ENCODE measurements at regions not wholly inside any gene's neighbourhood (a gene's known extent, or its start where the extent isn't known, plus 50 kb on each side); places are given as distances from the start of the nearest gene placed in this dataset.

DNA sequence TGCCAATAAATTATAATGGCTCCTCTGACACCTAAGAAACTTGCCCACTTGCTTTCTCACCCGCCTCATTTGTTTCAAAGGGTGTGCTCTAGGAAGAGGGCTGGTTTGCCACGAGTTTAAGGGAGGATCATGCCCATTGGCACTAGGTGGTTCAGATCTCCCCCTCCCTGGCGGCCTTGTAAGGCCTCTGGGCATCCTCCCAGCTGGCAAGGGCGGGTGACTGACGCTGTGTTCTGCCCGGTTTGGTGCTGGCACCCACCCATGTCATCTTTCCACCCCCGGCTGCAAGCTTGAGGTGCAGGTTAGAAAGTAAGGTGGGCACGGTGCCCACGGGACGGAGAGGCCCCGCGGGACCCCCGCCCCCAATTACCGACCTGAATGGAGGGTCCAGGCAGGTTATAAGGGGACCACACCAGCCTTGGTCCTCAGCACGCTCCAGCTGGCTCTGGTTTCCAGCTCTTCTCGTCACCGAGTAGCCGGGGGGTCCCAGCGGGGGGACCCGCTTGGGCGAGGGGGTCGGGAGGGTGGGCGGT, 90.4 kb downstream of the PTPRS start:
- peaks cover 4% of the 10 kb centered on the region for H3K9me3 Mint-ChIP-seq (ENCODE audit: insufficient read depth)
- H2AFZ ChIP-seq (ENCODE audit: insufficient read depth, low read depth, low read length, poor library complexity, severe bottlenecking): no peak overlapping the region

DNA sequence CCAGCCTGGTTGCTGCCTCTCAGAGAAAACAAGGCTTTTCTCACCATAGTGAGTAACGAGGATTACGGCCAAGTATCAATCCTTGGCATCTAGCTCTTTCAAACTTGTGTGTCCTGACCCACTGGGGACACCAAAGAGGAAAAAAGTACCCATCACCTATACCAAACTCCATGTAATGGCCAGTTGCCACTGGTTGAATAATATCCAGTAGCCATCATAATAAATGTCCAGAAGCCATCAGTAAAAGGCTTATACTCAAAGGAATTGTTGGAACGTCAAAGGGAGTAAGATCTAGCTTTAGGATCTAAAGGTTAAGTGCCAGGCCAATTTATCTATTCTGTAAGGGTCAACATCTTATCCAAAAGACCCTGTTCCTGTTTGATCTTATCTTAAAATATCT, 91.1 kb downstream of the PTPRS start:
- DNase-seq (no peak), ATAC-seq (ENCODE audit: low read depth) (no peak)
- no peak overlapping the region for H3K4me3 Mint-ChIP-seq
- no peaks in the 10 kb centered on the region for H3K27me3 ChIP-seq (replicated peaks in 1 of 4; ENCODE audit: control extremely low read depth in 1 of 4, control insufficient read depth in 3 of 4, insufficient read depth in 4 of 4, low read length in 3 of 4)
- WGBS (ENCODE audit: insufficient coverage): 100% methylated on average over 2 of the region's 3 CpGs
- TF ChIP-seq EZH2 (IDR thresholded peaks at IDR 0.05; ENCODE audit: borderline replicate concordance, insufficient read depth, low read depth, low read length, poor library complexity, severe bottlenecking): no peak
- TF ChIP-seq, protein P1, sequence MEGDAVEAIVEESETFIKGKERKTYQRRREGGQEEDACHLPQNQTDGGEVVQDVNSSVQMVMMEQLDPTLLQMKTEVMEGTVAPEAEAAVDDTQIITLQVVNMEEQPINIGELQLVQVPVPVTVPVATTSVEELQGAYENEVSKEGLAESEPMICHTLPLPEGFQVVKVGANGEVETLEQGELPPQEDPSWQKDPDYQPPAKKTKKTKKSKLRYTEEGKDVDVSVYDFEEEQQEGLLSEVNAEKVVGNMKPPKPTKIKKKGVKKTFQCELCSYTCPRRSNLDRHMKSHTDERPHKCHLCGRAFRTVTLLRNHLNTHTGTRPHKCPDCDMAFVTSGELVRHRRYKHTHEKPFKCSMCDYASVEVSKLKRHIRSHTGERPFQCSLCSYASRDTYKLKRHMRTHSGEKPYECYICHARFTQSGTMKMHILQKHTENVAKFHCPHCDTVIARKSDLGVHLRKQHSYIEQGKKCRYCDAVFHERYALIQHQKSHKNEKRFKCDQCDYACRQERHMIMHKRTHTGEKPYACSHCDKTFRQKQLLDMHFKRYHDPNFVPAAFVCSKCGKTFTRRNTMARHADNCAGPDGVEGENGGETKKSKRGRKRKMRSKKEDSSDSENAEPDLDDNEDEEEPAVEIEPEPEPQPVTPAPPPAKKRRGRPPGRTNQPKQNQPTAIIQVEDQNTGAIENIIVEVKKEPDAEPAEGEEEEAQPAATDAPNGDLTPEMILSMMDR (IDR thresholded peaks at IDR 0.05): no peak
- H3K27me3 Mint-ChIP-seq: peaks cover 5% of the 10 kb centered on the region
- no peak overlapping the region for H3K4me2 ChIP-seq (replicated peaks; ENCODE audit: low read depth, low read length, poor library complexity, severe bottlenecking)
- H3K27ac Mint-ChIP-seq: no peak overlapping the region
- no peaks in the 10 kb centered on the region for H3K79me2 ChIP-seq (ENCODE audit: control insufficient read depth, insufficient read depth, low read length)
- no peaks in the 10 kb centered on the region for H3K4me1 Mint-ChIP-seq
- H3K4me3 ChIP-seq (ENCODE audit: control extremely low read depth in 1 of 5, extremely low read depth in 1 of 5, insufficient read depth in 1 of 5, low read depth in 2 of 5, low read length in 4 of 5): no peak overlapping the region
- no peak overlapping the region for H3K27ac ChIP-seq (ENCODE audit: low read length in 2 of 2)
- H3K9me3 Mint-ChIP-seq (ENCODE audit: insufficient read depth): peaks cover 4% of the 10 kb centered on the region
- POLR2A ChIA-PET: no interaction called here
- no peak overlapping the region for H2AFZ ChIP-seq (ENCODE audit: insufficient read depth, low read depth, low read length, poor library complexity, severe bottlenecking)
- no peak overlapping the region for H3K9ac ChIP-seq (ENCODE audit: low read length)
- no peaks in the 10 kb centered on the region for H3K36me3 ChIP-seq (replicated peaks in 1 of 2; ENCODE audit: control extremely low read depth in 1 of 2, control insufficient read depth in 1 of 2, extremely low read depth in 1 of 2, insufficient read depth in 2 of 2, low read length in 1 of 2)
- H3K4me1 ChIP-seq (ENCODE audit: control insufficient read depth in 2 of 2, insufficient read depth in 2 of 2, low read length in 2 of 2): no peaks in the 10 kb centered on the region
- CTCF ChIA-PET: no interaction called here
- peaks cover 0 to 3% (median 2%) of the 10 kb centered on the region in 3 donors for H3K9me3 ChIP-seq (ENCODE audit: control extremely low read depth in 1 of 3, control insufficient read depth in 2 of 3, insufficient read depth in 1 of 3, low read length in 2 of 3)
- H4K20me1 ChIP-seq (ENCODE audit: control insufficient read depth, insufficient read depth, low read length, poor library complexity, severe bottlenecking): no peaks in the 10 kb centered on the region
- intact Hi-C loops (cut with micrococcal nuclease): no loop called here

More for the DNA sequence above, 90.4 kb downstream of the PTPRS start:
- 80% methylated on average over 7 of the region's 23 CpGs for WGBS (ENCODE audit: insufficient coverage)
- intact Hi-C loops (cut with micrococcal nuclease): no loop called here
- H3K27me3 ChIP-seq (replicated peaks in 1 of 4; ENCODE audit: control extremely low read depth in 1 of 4, control insufficient read depth in 3 of 4, insufficient read depth in 4 of 4, low read length in 3 of 4): no peaks in the 10 kb centered on the region
- H3K27ac ChIP-seq (ENCODE audit: low read length in 2 of 2): no peak overlapping the region
- TF ChIP-seq EZH2 (IDR thresholded peaks at IDR 0.05; ENCODE audit: borderline replicate concordance, insufficient read depth, low read depth, low read length, poor library complexity, severe bottlenecking): no peak
- TF ChIP-seq, protein P1 (IDR thresholded peaks at IDR 0.05): no peak
- H3K79me2 ChIP-seq (ENCODE audit: control insufficient read depth, insufficient read depth, low read length): no peaks in the 10 kb centered on the region
- no peaks in the 10 kb centered on the region for H4K20me1 ChIP-seq (ENCODE audit: control insufficient read depth, insufficient read depth, low read length, poor library complexity, severe bottlenecking)
- no peak overlapping the region for H3K27ac Mint-ChIP-seq
- peaks cover 0 to 10% (median 9%) of the 10 kb centered on the region in 3 donors for H3K9me3 ChIP-seq (ENCODE audit: control extremely low read depth in 1 of 3, control insufficient read depth in 2 of 3, insufficient read depth in 1 of 3, low read length in 2 of 3)
- peaks cover 5% of the 10 kb centered on the region for H3K27me3 Mint-ChIP-seq
- H3K36me3 ChIP-seq (replicated peaks in 1 of 2; ENCODE audit: control extremely low read depth in 1 of 2, control insufficient read depth in 1 of 2, extremely low read depth in 1 of 2, insufficient read depth in 2 of 2, low read length in 1 of 2): no peaks in the 10 kb centered on the region
- no peak overlapping the region for H3K9ac ChIP-seq (ENCODE audit: low read length)
- ATAC-seq (ENCODE audit: low read depth) (no peak), DNase-seq (no peak)
- POLR2A ChIA-PET: no interaction called here
- H3K4me3 Mint-ChIP-seq: no peak overlapping the region
- CTCF ChIA-PET: no interaction called here
- H3K4me3 ChIP-seq (ENCODE audit: control extremely low read depth in 1 of 5, extremely low read depth in 1 of 5, insufficient read depth in 1 of 5, low read depth in 2 of 5, low read length in 4 of 5): no peak overlapping the region
- no peaks in the 10 kb centered on the region for H3K4me1 ChIP-seq (ENCODE audit: control insufficient read depth in 2 of 2, insufficient read depth in 2 of 2, low read length in 2 of 2)
- no peaks in the 10 kb centered on the region for H3K4me1 Mint-ChIP-seq
- no peak overlapping the region for H3K4me2 ChIP-seq (replicated peaks; ENCODE audit: low read depth, low read length, poor library complexity, severe bottlenecking)
